Naive B cell (primary cell): ENCODE measurements at regions not wholly inside any gene's neighbourhood (a gene's known extent, or its start where the extent isn't known, plus 50 kb on each side); places are given as distances from the start of the nearest gene placed in this dataset.

ENCODE experiments used
- ATAC-seq, 2 donors: fragments of 150-1000 bp; cut with Tn5 transposase; 2 replicates each; pipeline ENCODE4 v1.10.0; 2021; ENCODE audit warnings: low read depth in 2 of 2, mild to moderate bottlenecking in 2 of 2, moderate library complexity in 2 of 2
- DNase-seq: peaks from one replicate; pipeline ENCODE4 v3.0.0; 2022
- H3K27ac Mint-ChIP-seq, 6 donors: one replicate each; pipeline ENCODE4 v1.8.0; 2020 to 2022; ENCODE audit warnings: mild to moderate bottlenecking in 6 of 6, mixed read lengths in 6 of 6, moderate library complexity in 5 of 6, inconsistent platforms in 2 of 6
- H3K27me3 Mint-ChIP-seq, 3 donors: one replicate each; pipeline ENCODE4 v1.8.0; 2021 to 2022; ENCODE audit warnings: mixed read lengths in 3 of 3, mild to moderate bottlenecking in 1 of 3
- H3K36me3 Mint-ChIP-seq, 2 donors: one replicate each; pipeline ENCODE4 v1.8.0; 2020 to 2022; ENCODE audit warnings: mixed read lengths in 2 of 2, inconsistent platforms in 1 of 2, mild to moderate bottlenecking in 1 of 2
- H3K4me1 Mint-ChIP-seq, 3 donors: one replicate each; pipeline ENCODE4 v1.8.0; 2020 to 2022; ENCODE audit warnings: mixed read lengths in 3 of 3, inconsistent platforms in 1 of 3, mild to moderate bottlenecking in 1 of 3, moderate library complexity in 1 of 3
- H3K4me3 Mint-ChIP-seq, 8 donors: one replicate each; pipeline ENCODE4 v1.8.0; 2020 to 2022; ENCODE audit warnings: mild to moderate bottlenecking in 8 of 8, mixed read lengths in 8 of 8, moderate library complexity in 8 of 8, inconsistent platforms in 2 of 8
- H3K9me3 Mint-ChIP-seq, 7 donors: one replicate each; pipeline ENCODE4 v1.8.0; 2020 to 2022; ENCODE audit warnings: mixed read lengths in 7 of 7, mild to moderate bottlenecking in 5 of 7, inconsistent platforms in 2 of 7, moderate library complexity in 1 of 7

DNA sequence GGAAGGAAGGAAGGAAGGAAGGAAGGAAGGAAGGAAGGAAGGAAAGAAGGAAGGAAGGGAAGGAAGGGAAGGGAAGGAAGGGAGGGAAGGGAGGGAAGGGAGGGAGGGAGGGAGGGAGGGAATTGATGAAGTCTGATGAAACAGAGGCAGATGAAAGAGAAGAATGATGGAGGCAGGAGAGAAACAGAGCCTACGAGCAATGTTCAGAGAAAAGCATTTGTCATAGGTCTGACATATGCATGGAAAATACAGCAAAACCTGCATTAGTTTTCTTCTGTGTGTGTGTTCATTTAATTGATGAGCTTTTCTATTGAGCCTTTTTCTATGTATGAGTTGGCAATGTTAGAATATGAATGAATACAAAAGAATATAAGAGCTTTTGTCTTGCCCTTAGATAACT lies 343.4 kb downstream of the GXYLT1 start:
- peaks cover 0 to 4% (median 0%) of the 10 kb centered on the region in 3 donors for H3K27me3 Mint-ChIP-seq
- H3K4me3 Mint-ChIP-seq, result no peak overlapping the region
- DNase-seq, result no peak
- no peaks in the 10 kb centered on the region for H3K36me3 Mint-ChIP-seq
- peaks cover 0 to 2% (median 0%) of the 10 kb centered on the region in 7 donors for H3K9me3 Mint-ChIP-seq
- no peak overlapping the region for H3K27ac Mint-ChIP-seq
- no peaks in the 10 kb centered on the region for H3K4me1 Mint-ChIP-seq
- ATAC-seq, result no peak

- Mint-ChIP-seq H3K4me3 (no peak overlapping the region), H3K9me3 (peaks cover 0 to 2% (median 0%) of the 10 kb centered on the region in 7 donors), H3K4me1 (no peaks in the 10 kb centered on the region), H3K27ac (no peak overlapping the region), H3K36me3 (no peaks in the 10 kb centered on the region), H3K27me3 (peaks cover 0 to 4% (median 0%) of the 10 kb centered on the region in 3 donors)
- DNase-seq, result no peak
- ATAC-seq, result no peak
These were observed 345.0 kb downstream of the GXYLT1 start for GRCh38 chr12:41799671-41800070.

GRCh38 chr12:41795910-41796309 lies 348.8 kb downstream of the GXYLT1 start:
- no peak for ATAC-seq
- peaks cover 0 to 5% of the 10 kb centered on the region in 2 donors for H3K36me3 Mint-ChIP-seq

DNA sequence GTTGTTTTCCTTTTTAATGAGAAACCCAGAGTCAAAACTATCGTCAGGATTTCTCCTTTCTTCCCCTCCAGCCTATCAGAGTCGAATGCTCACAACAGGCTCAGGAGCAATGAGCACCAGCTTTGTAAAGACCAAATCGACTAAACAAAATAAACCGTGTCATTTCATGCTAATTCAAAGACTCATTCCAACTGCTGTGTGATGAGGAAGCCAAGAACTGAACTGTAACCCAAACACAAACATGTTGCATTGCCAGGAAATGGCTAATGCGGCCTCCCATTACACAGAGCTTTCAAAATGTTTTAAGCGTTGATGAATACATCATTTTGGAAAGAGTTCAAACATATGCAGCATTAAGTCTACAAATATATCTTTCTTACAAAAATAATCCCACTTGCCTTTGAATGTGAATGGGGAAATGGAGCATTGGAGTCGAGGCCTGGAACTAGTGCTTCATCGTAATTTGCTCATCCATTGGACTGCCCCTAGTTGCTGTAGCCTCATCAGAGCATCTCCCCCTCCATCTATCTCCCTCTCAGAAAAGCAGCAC lies 349.5 kb downstream of the GXYLT1 start:
- DNase-seq (no peak), ATAC-seq (no peak)
- H3K4me1 Mint-ChIP-seq, result no peaks in the 10 kb centered on the region
- H3K9me3 Mint-ChIP-seq, result peaks cover 5 to 23% (median 10%) of the 10 kb centered on the region in 7 donors
- no peak overlapping the region for H3K27ac Mint-ChIP-seq
- H3K4me3 Mint-ChIP-seq, result no peak overlapping the region
- H3K36me3 Mint-ChIP-seq, result peaks cover 0 to 5% of the 10 kb centered on the region in 2 donors
- H3K27me3 Mint-ChIP-seq, result peaks cover 0 to 4% (median 0%) of the 10 kb centered on the region in 3 donors

More at GRCh38 chr12:41795910-41796309, 348.8 kb downstream of the GXYLT1 start:
- Mint-ChIP-seq H3K4me3 (no peak overlapping the region), H3K27me3 (peaks cover 0 to 4% (median 0%) of the 10 kb centered on the region in 3 donors), H3K9me3 (peaks cover 1 to 19% (median 8%) of the 10 kb centered on the region in 7 donors), H3K27ac (no peak overlapping the region), H3K4me1 (no peaks in the 10 kb centered on the region)
- DNase-seq, result no peak

GRCh38 chr12:41794336-41794735 lies 350.3 kb downstream of the GXYLT1 start:
- Mint-ChIP-seq H3K36me3 (peaks cover 0 to 5% of the 10 kb centered on the region in 2 donors), H3K4me3 (no peak overlapping the region), H3K9me3 (peaks cover 5 to 29% (median 13%) of the 10 kb centered on the region in 7 donors), H3K27ac (no peak overlapping the region), H3K27me3 (no peaks in the 10 kb centered on the region), H3K4me1 (no peaks in the 10 kb centered on the region)
- ATAC-seq (no peak), DNase-seq (no peak)

GRCh38 chr12:41784957-41785356 lies 359.7 kb downstream of the GXYLT1 start:
- Mint-ChIP-seq H3K36me3 (no peaks in the 10 kb centered on the region), H3K9me3 (peaks cover 0 to 8% (median 0%) of the 10 kb centered on the region in 7 donors), H3K4me3 (no peak overlapping the region), H3K27me3 (peaks cover 0 to 5% (median 0%) of the 10 kb centered on the region in 3 donors), H3K4me1 (no peaks in the 10 kb centered on the region), H3K27ac (no peak overlapping the region)
- ATAC-seq (no peak), DNase-seq (no peak)

- no peak overlapping the region for H3K27ac Mint-ChIP-seq
- peaks cover 0 to 5% (median 5%) of the 10 kb centered on the region in 3 donors for H3K27me3 Mint-ChIP-seq
- ATAC-seq (no peak), DNase-seq (no peak)
- no peaks in the 10 kb centered on the region for H3K36me3 Mint-ChIP-seq
- H3K9me3 Mint-ChIP-seq, result peaks cover 0 to 2% (median 0%) of the 10 kb centered on the region in 7 donors
- no peak overlapping the region for H3K4me3 Mint-ChIP-seq
- H3K4me1 Mint-ChIP-seq, result no peaks in the 10 kb centered on the region
These were observed 365.7 kb downstream of the GXYLT1 start for GRCh38 chr12:41778934-41779333.

DNA sequence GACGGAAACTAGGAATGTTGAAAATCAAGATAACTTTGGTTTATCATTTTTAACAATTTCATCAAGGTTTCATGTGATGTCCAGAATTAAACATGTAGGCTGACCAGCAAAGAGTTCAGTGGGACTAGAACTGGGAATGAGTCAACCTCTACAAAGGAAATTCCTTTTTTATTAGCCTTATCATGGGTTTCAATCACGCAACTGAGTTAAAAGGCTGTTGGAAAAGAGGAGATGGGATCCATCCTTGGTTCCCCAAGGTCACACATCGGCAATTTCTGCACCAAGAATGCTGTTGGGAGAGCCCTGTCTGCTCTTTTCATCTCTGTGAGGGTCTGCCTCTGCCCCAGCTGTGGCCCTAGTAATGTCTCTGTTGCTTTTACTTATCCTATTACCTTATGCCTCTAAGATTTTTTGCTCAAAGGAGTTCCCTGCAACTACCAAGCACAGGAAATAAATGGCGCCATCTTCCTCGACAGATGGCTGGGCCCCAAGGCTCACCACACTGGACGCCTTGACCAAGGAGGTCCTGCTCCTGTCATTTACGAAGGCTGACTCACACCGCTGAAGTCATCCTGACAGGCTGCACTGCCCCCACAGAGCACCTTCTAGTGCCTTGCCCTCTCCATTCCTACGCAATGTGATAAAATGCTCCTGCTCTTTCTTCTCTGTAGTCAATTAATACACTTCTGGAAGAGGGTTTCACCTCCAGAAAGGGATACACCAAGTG lies 367.4 kb downstream of the GXYLT1 start:
- H3K27ac Mint-ChIP-seq, result no peak overlapping the region
- ATAC-seq (no peak), DNase-seq (no peak)
- H3K36me3 Mint-ChIP-seq, result no peaks in the 10 kb centered on the region
- H3K9me3 Mint-ChIP-seq, result peaks cover 0 to 7% (median 0%) of the 10 kb centered on the region in 7 donors
- H3K27me3 Mint-ChIP-seq, result peaks cover 0 to 5% (median 5%) of the 10 kb centered on the region in 3 donors
- H3K4me1 Mint-ChIP-seq, result no peaks in the 10 kb centered on the region
- no peak overlapping the region for H3K4me3 Mint-ChIP-seq

- H3K4me1 Mint-ChIP-seq, result no peaks in the 10 kb centered on the region
- H3K27me3 Mint-ChIP-seq, result no peaks in the 10 kb centered on the region
- ATAC-seq, result no peak
- H3K9me3 Mint-ChIP-seq, result peaks cover 0 to 5% (median 0%) of the 10 kb centered on the region in 7 donors
- no peak for DNase-seq
- no peaks in the 10 kb centered on the region for H3K36me3 Mint-ChIP-seq
- H3K4me3 Mint-ChIP-seq, result no peak overlapping the region
- no peak overlapping the region for H3K27ac Mint-ChIP-seq
These were observed 372.2 kb downstream of the GXYLT1 start for GRCh38 chr12:41772478-41772877.

DNA sequence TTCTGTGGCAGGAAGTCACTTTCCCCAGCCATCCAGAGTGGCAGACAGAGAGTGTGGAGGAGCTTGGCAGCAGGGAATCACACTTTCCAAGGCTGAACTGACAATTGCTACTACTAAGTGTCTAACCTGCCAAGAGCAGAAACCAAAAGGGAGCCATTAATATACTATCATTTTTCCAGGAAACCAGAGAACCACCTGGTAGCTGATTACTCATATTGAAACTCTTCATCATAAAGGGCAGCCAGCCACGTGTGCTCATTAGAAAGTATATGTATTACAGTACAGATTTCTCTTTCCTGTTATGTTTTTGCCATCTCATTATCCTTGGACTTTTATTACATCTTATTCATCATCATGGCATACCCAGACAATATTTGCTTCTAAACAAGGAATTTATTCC lies 374.9 kb downstream of the GXYLT1 start:
- H3K4me3 Mint-ChIP-seq, result no peak overlapping the region
- no peak overlapping the region for H3K27ac Mint-ChIP-seq
- H3K27me3 Mint-ChIP-seq, result no peaks in the 10 kb centered on the region
- H3K4me1 Mint-ChIP-seq, result no peaks in the 10 kb centered on the region
- DNase-seq (no peak), ATAC-seq (no peak)
- H3K36me3 Mint-ChIP-seq, result no peaks in the 10 kb centered on the region
- peaks cover 0 to 5% (median 0%) of the 10 kb centered on the region in 7 donors for H3K9me3 Mint-ChIP-seq

DNA sequence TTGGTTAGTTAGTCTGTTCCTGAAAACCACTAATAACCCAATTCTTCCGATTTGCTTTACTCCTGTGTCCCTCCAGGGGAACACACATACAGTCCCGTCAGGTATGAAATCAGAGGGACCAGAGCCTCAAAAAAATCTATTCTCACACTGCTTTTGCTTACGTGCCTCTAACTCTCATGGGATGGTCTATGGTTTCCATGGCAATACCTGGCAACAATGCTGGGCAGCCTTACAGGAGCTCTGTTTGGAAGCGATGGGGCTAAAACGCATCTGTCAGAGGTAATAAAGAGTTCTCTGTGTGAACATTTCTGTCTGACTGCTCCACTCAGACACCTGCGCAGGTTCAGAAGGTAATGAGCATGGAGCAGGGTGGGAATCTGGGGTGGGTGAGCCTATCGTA lies 376.2 kb downstream of the GXYLT1 start:
- ATAC-seq, result no peak
- Mint-ChIP-seq H3K36me3 (no peaks in the 10 kb centered on the region), H3K4me1 (no peaks in the 10 kb centered on the region)

GRCh38 chr12:41762691-41763090 lies 382.0 kb downstream of the GXYLT1 start:
- ATAC-seq (no peak), DNase-seq (no peak)
- no peak overlapping the region for H3K4me3 Mint-ChIP-seq
- no peak overlapping the region for H3K27ac Mint-ChIP-seq
- H3K27me3 Mint-ChIP-seq, result no peaks in the 10 kb centered on the region
- H3K4me1 Mint-ChIP-seq, result no peaks in the 10 kb centered on the region
- H3K9me3 Mint-ChIP-seq, result peaks cover 0 to 12% (median 7%) of the 10 kb centered on the region in 7 donors
- H3K36me3 Mint-ChIP-seq, result no peaks in the 10 kb centered on the region

More for the DNA sequence above, 376.2 kb downstream of the GXYLT1 start:
- Mint-ChIP-seq H3K4me3 (no peak overlapping the region), H3K27ac (no peak overlapping the region), H3K9me3 (peaks cover 0 to 5% (median 0%) of the 10 kb centered on the region in 7 donors), H3K27me3 (no peaks in the 10 kb centered on the region)
- DNase-seq, result no peak

DNA sequence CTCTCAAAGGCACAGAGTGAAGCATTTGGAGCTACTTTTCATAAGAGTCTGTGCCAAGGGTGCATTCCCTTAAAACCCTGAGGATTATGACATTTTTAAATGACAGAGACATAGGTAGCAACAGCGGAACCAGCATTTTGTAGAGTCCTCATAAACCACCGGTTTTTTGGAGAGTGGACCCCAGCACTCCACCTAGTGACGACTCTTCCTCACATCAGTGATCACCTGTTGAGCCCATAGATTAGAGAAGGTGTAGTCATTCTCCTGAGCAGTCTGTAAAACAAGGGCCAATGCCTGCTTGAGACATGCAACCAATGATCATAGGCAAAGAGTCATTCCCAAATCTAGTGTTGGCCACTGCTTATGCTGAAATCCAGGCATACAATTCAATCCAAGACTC lies 399.1 kb downstream of the GXYLT1 start:
- Mint-ChIP-seq H3K9me3 (peaks cover 0 to 7% (median 2%) of the 10 kb centered on the region in 7 donors), H3K36me3 (no peaks in the 10 kb centered on the region), H3K4me3 (no peak overlapping the region), H3K4me1 (no peaks in the 10 kb centered on the region), H3K27ac (no peak overlapping the region), H3K27me3 (no peaks in the 10 kb centered on the region)
- no peak for DNase-seq
- no peak for ATAC-seq

DNA sequence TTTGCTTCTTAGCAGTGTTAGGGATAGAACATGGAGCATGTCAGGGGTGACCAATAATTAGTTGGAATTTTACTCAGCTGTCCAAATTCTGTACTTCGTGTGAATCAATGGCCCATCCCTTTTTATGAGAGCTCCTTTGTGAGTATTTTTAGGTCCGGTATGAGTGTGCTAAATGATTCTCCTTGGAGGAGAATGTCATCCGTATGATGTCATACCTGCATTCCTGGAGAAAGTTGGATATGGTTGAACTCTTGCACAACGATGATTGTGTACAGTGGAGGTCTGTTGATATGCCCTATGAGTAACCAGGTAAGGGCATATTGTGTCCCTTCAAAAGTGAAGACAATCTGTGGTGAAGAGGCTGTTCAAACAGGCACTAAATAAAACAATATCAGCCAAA lies 400.8 kb downstream of the GXYLT1 start:
- H3K36me3 Mint-ChIP-seq, result no peaks in the 10 kb centered on the region
- ATAC-seq (no peak), DNase-seq (no peak)
- no peaks in the 10 kb centered on the region for H3K4me1 Mint-ChIP-seq
- H3K27ac Mint-ChIP-seq, result no peak overlapping the region
- H3K9me3 Mint-ChIP-seq, result peaks cover 0 to 3% (median 0%) of the 10 kb centered on the region in 7 donors
- H3K27me3 Mint-ChIP-seq, result no peaks in the 10 kb centered on the region
- no peak overlapping the region for H3K4me3 Mint-ChIP-seq
